GM23338 (cell line): ENCODE measurements at regions not wholly inside any gene's neighbourhood (a gene's known extent, or its start where the extent isn't known, plus 50 kb on each side); places are given as distances from the start of the nearest gene placed in this dataset.

ENCODE experiments used
- ATAC-seq: fragments of 200-7000 bp; cut with Tn5 transposase; 3 replicates; pipeline ENCODE4 v1.9.1; 2020
- DNase-seq: peaks from one replicate; pipeline ENCODE4 v3.0.0-alpha.2; 2015; ENCODE audit warnings: low spot score
- H2AFZ ChIP-seq: fragments of 200-600 bp; sonication (generic); 2 replicates; pipeline ENCODE4 v1.8.0; 2016; ENCODE audit warnings: antibody characterized with exemption, mild to moderate bottlenecking, moderate library complexity
- H3F3A ChIP-seq: fragments of 200-600 bp; sonication (generic); replicated peaks from 2 replicates; pipeline ENCODE4 v1.8.0; 2017; ENCODE audit warnings: antibody characterized with exemption, mixed run types, low read depth
- H3K27ac ChIP-seq: fragments of 200-600 bp; sonication (generic); 2 replicates; pipeline ENCODE4 v1.6.1; 2016; ENCODE audit warnings: low read depth
- H3K27me3 ChIP-seq: fragments of 200-600 bp; sonication (generic); 2 replicates; pipeline ENCODE4 v1.8.0; 2016; ENCODE audit warnings: mild to moderate bottlenecking, mixed run types, moderate library complexity; ENCODE audit not compliant: insufficient read depth
- H3K36me3 ChIP-seq: fragments of 200-600 bp; sonication (generic); 2 replicates; pipeline ENCODE4 v1.8.0; 2016; ENCODE audit warnings: mild to moderate bottlenecking; ENCODE audit not compliant: insufficient read depth
- H3K4me1 ChIP-seq: fragments of 200-600 bp; sonication (generic); 2 replicates; pipeline ENCODE4 v1.8.0; 2016; ENCODE audit warnings: mild to moderate bottlenecking, moderate library complexity; ENCODE audit not compliant: insufficient read depth
- H3K4me2 ChIP-seq: fragments of 200-600 bp; sonication (generic); 2 replicates; pipeline ENCODE4 v1.7.1; 2017; ENCODE audit warnings: mixed run types
- H3K4me3 ChIP-seq: fragments of 200-600 bp; sonication (generic); 2 replicates; pipeline ENCODE4 v1.6.1; 2016; ENCODE audit warnings: mixed run types
- H3K79me2 ChIP-seq: fragments of 200-600 bp; sonication (generic); replicated peaks from 2 replicates; pipeline ENCODE4 v1.8.0; 2017; ENCODE audit warnings: mild to moderate bottlenecking; ENCODE audit not compliant: insufficient read depth
- H3K9me2 ChIP-seq: fragments of 200-600 bp; sonication (generic); 2 replicates; pipeline ENCODE4 v1.8.0; 2017; ENCODE audit not compliant: insufficient read depth
- H4K20me1 ChIP-seq: fragments of 200-600 bp; sonication (generic); replicated peaks from 2 replicates; pipeline ENCODE4 v1.8.0; 2017; ENCODE audit warnings: mild to moderate bottlenecking; ENCODE audit not compliant: insufficient read depth
- H3K27ac Mint-ChIP-seq: 2 replicates; pipeline ENCODE4 v1.8.0; 2020; ENCODE audit warnings: inconsistent platforms, mild to moderate bottlenecking, moderate library complexity, mixed read lengths
- H3K27me3 Mint-ChIP-seq: 3 replicates; pipeline ENCODE4 v1.8.0; 2022; ENCODE audit warnings: low read depth, mild to moderate bottlenecking, moderate library complexity, mixed read lengths, inconsistent platforms; ENCODE audit not compliant: insufficient read depth, poor library complexity
- H3K36me3 Mint-ChIP-seq: 3 replicates; pipeline ENCODE4 v1.8.0; 2021; ENCODE audit warnings: low read depth, mild to moderate bottlenecking, inconsistent platforms, moderate library complexity, mixed read lengths
- H3K4me1 Mint-ChIP-seq: 3 replicates; pipeline ENCODE4 v1.8.0; 2020; ENCODE audit warnings: mild to moderate bottlenecking, inconsistent platforms, mixed read lengths
- H3K4me3 Mint-ChIP-seq: 3 replicates; pipeline ENCODE4 v1.8.0; 2021; ENCODE audit warnings: moderate library complexity, mild to moderate bottlenecking, inconsistent platforms, mixed read lengths
- H3K9me3 Mint-ChIP-seq: 3 replicates; pipeline ENCODE4 v1.8.0; 2020; ENCODE audit warnings: moderate library complexity, mild to moderate bottlenecking, inconsistent platforms, mixed read lengths
- CREB1 ChIP-seq: fragments of 250-450 bp; sonication (Bioruptor Pico); IDR thresholded peaks from 2 replicates; pipeline ENCODE4 v1.5.0; 2020; ENCODE audit warnings: low read depth, mild to moderate bottlenecking, moderate library complexity
- EZH2 ChIP-seq: fragments of 200-600 bp; sonication (generic); IDR thresholded peaks from one replicate; pipeline ENCODE4 v1.8.0; 2017; ENCODE audit warnings: antibody characterized with exemption, mild to moderate bottlenecking, low read depth; ENCODE audit not compliant: unreplicated experiment
- EZH2phosphoT487 ChIP-seq: fragments of 200-600 bp; sonication (generic); IDR thresholded peaks from one replicate; pipeline ENCODE4 v1.8.1; 2018; ENCODE audit warnings: antibody characterized with exemption; ENCODE audit not compliant: unreplicated experiment
- POLR2AphosphoS5 ChIP-seq: IDR thresholded peaks from 2 replicates; pipeline ENCODE4 v1.6.1; 2016; ENCODE audit warnings: antibody characterized with exemption, low read depth
- REST ChIP-seq: IDR thresholded peaks from one replicate; pipeline ENCODE4 v1.6.1; 2018; ENCODE audit warnings: antibody characterized with exemption; ENCODE audit not compliant: unreplicated experiment
- STAT1 ChIP-seq: IDR thresholded peaks from one replicate; pipeline ENCODE4 v1.6.1; 2016; ENCODE audit warnings: antibody characterized with exemption; ENCODE audit not compliant: unreplicated experiment
- ZNF114 ChIP-seq: fragments of 250-450 bp; sonication (Bioruptor Pico); IDR thresholded peaks from 2 replicates; pipeline ENCODE4 v1.5.0; 2020; ENCODE audit warnings: mild to moderate bottlenecking, moderate library complexity
- ZNF331 ChIP-seq: fragments of 250-450 bp; sonication (Bioruptor Pico); IDR thresholded peaks from 2 replicates; pipeline ENCODE4 v1.5.0; 2020; ENCODE audit warnings: low read depth, mild to moderate bottlenecking, moderate library complexity
- TF ChIP-seq, protein P1 (sequence below), 2 experiments: fragments of 200-600 bp in 1 of 2; sonication (generic) in 1 of 2; conservative IDR thresholded peaks; 2 replicates each; pipeline versions ENCODE4 v1.5.1 to v1.6.1; 2016 to 2017; ENCODE audit warnings: antibody characterized with exemption in 2 of 2, low read depth in 2 of 2, mild to moderate bottlenecking in 2 of 2, moderate library complexity in 1 of 2
- TF ChIP-seq, protein P2 (sequence below): fragments of 250-450 bp; sonication (Bioruptor Pico); IDR thresholded peaks from 2 replicates; pipeline ENCODE4 v1.5.0; 2020; ENCODE audit warnings: mild to moderate bottlenecking, moderate library complexity

- TF ChIP-seq, protein P1, sequence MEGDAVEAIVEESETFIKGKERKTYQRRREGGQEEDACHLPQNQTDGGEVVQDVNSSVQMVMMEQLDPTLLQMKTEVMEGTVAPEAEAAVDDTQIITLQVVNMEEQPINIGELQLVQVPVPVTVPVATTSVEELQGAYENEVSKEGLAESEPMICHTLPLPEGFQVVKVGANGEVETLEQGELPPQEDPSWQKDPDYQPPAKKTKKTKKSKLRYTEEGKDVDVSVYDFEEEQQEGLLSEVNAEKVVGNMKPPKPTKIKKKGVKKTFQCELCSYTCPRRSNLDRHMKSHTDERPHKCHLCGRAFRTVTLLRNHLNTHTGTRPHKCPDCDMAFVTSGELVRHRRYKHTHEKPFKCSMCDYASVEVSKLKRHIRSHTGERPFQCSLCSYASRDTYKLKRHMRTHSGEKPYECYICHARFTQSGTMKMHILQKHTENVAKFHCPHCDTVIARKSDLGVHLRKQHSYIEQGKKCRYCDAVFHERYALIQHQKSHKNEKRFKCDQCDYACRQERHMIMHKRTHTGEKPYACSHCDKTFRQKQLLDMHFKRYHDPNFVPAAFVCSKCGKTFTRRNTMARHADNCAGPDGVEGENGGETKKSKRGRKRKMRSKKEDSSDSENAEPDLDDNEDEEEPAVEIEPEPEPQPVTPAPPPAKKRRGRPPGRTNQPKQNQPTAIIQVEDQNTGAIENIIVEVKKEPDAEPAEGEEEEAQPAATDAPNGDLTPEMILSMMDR (conservative IDR thresholded peaks at IDR 0.05; ENCODE audit: low read depth in 2 of 2) = no peak
- TF ChIP-seq, protein P2, sequence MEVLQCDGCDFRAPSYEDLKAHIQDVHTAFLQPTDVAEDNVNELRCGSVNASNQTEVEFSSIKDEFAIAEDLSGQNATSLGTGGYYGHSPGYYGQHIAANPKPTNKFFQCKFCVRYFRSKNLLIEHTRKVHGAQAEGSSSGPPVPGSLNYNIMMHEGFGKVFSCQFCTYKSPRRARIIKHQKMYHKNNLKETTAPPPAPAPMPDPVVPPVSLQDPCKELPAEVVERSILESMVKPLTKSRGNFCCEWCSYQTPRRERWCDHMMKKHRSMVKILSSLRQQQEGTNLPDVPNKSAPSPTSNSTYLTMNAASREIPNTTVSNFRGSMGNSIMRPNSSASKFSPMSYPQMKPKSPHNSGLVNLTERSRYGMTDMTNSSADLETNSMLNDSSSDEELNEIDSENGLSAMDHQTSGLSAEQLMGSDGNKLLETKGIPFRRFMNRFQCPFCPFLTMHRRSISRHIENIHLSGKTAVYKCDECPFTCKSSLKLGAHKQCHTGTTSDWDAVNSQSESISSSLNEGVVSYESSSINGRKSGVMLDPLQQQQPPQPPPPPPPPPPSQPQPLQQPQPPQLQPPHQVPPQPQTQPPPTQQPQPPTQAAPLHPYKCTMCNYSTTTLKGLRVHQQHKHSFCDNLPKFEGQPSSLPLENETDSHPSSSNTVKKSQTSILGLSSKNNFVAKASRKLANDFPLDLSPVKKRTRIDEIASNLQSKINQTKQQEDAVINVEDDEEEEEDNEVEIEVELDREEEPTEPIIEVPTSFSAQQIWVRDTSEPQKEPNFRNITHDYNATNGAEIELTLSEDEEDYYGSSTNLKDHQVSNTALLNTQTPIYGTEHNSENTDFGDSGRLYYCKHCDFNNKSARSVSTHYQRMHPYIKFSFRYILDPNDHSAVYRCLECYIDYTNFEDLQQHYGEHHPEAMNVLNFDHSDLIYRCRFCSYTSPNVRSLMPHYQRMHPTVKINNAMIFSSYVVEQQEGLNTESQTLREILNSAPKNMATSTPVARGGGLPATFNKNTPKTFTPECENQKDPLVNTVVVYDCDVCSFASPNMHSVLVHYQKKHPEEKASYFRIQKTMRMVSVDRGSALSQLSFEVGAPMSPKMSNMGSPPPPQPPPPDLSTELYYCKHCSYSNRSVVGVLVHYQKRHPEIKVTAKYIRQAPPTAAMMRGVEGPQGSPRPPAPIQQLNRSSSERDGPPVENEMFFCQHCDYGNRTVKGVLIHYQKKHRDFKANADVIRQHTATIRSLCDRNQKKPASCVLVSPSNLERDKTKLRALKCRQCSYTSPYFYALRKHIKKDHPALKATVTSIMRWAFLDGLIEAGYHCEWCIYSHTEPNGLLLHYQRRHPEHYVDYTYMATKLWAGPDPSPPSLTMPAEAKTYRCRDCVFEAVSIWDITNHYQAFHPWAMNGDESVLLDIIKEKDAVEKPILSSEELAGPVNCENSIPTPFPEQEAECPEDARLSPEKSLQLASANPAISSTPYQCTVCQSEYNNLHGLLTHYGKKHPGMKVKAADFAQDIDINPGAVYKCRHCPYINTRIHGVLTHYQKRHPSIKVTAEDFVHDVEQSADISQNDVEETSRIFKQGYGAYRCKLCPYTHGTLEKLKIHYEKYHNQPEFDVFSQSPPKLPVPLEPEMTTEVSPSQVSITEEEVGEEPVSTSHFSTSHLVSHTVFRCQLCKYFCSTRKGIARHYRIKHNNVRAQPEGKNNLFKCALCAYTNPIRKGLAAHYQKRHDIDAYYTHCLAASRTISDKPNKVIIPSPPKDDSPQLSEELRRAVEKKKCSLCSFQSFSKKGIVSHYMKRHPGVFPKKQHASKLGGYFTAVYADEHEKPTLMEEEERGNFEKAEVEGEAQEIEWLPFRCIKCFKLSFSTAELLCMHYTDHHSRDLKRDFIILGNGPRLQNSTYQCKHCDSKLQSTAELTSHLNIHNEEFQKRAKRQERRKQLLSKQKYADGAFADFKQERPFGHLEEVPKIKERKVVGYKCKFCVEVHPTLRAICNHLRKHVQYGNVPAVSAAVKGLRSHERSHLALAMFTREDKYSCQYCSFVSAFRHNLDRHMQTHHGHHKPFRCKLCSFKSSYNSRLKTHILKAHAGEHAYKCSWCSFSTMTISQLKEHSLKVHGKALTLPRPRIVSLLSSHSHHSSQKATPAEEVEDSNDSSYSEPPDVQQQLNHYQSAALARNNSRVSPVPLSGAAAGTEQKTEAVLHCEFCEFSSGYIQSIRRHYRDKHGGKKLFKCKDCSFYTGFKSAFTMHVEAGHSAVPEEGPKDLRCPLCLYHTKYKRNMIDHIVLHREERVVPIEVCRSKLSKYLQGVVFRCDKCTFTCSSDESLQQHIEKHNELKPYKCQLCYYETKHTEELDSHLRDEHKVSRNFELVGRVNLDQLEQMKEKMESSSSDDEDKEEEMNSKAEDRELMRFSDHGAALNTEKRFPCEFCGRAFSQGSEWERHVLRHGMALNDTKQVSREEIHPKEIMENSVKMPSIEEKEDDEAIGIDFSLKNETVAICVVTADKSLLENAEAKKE (CRISPR knock-in tag) = no peak
- TF ChIP-seq ZNF114 (CRISPR knock-in tag) (no peak), EZH2phosphoT487 (no peak), POLR2AphosphoS5 (no peak), STAT1 (no peak), CREB1 (no peak)
Observed at GRCh38 chr6:9388596-9388995, 953.3 kb upstream of the SLC35B3 start (continued).

DNA sequence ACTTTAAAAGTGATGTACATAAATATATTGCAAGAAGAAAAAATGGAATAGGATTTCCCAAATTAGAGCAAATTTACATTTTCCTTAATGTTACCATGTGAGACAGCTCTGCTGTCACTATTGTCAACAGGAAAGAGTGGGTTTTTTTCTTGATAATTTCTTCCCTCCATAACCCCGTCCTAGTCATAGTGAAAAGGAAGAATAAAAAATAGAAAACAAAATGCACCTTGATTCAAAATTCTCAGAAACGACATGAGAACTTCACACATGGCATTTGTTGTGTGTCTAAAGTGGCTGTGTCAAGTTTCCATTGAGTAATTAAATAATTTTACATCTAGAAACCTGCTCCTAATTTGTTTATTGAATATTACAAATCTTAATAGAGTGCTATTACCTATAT lies 945.2 kb upstream of the SLC35B3 start:
- H3K36me3 ChIP-seq = no peaks in the 10 kb centered on the region
- H3K4me3 ChIP-seq = no peak overlapping the region
- no peaks in the 10 kb centered on the region for H4K20me1 ChIP-seq
- no peaks in the 10 kb centered on the region for H3K4me1 Mint-ChIP-seq
- H3K4me3 Mint-ChIP-seq = no peak overlapping the region
- no peaks in the 10 kb centered on the region for H3K79me2 ChIP-seq
- no peaks in the 10 kb centered on the region for H3K36me3 Mint-ChIP-seq
- H3K27me3 ChIP-seq = no peaks in the 10 kb centered on the region
- no peaks in the 10 kb centered on the region for H3K27me3 Mint-ChIP-seq
- H3K4me1 ChIP-seq = no peaks in the 10 kb centered on the region
- no peak overlapping the region for H3K4me2 ChIP-seq
- ATAC-seq (no peak), DNase-seq (no peak)
- H3K9me2 ChIP-seq = 0 out of 2 replicates have a peak, but pooled peaks cover 3% of the 10 kb centered on the region
- no peak overlapping the region for H3K27ac Mint-ChIP-seq
- no peaks in the 10 kb centered on the region; the same call in 2 of the 3 replicates for H3K9me3 Mint-ChIP-seq
- H2AFZ ChIP-seq = no peak overlapping the region
- no peaks in the 10 kb centered on the region for H3F3A ChIP-seq
- H3K27ac ChIP-seq = no peak overlapping the region
- TF ChIP-seq EZH2phosphoT487 (no peak), ZNF331 (CRISPR knock-in tag) (no peak), CREB1 (no peak), EZH2 (no peak), REST (no peak)
- TF ChIP-seq, protein P1 (conservative IDR thresholded peaks at IDR 0.05; ENCODE audit: low read depth in 2 of 2) = no peak
